GM12801 (cell line): ENCODE measurements at regions not wholly inside any gene's neighbourhood (a gene's known extent, or its start where the extent isn't known, plus 50 kb on each side); places are given as distances from the start of the nearest gene placed in this dataset.

Experiments used
- CTCF ChIP-seq: IDR thresholded peaks from one replicate; pipeline ENCODE4 v1.5.1; 2011; ENCODE audit warnings: control low read depth; ENCODE audit not compliant: insufficient read length; ENCODE audit errors: extremely low read depth

DNA sequence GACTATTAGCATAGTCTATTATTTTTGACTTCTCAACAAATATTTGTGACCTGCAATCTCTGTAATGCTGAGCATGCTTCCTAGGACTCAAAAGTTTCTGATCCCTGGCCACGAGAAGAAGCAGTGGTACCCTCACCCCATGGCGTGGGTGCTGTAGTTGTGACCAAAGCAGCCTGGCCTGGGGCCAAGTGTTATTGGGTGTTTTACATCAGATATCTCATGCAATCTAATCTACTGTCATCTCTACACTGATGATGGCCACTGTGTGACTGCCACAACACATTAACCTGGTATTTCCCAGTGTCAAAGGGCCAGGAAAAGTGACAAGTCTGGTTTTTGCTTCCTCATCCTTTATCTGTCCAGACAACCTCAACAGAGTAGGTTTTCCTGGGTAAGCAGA is 80.8 kb upstream of the WIPF1 start:
- no peak for TF ChIP-seq CTCF

GRCh38 chr2:174675615-174676014 is 78.0 kb upstream of the WIPF1 start:
- TF ChIP-seq CTCF: no peak

- TF ChIP-seq CTCF: no peak
Observed at GRCh38 chr2:174673876-174674275, 76.3 kb upstream of the WIPF1 start.

DNA sequence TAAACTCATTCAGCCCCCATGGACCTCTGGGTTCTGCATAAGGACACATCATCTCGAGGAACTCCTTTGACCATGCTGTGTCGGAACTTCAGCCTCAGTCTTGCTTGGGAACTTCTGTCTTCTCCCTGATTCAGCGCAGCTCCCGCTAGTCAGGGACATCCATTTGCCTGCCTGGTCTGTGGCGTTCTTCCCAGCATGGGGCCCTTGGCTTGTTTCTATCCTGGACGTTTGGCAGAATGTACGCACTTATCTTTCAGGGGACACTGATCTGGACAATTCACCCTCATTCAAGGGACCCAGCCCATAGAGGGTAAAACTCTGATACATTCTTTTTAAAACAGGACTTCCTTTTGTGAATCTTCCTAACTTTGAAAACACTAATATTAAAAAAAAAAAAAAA is 75.8 kb upstream of the WIPF1 start:
- no peak for TF ChIP-seq CTCF

GRCh38 chr2:174670446-174670845 is 72.8 kb upstream of the WIPF1 start:
- TF ChIP-seq CTCF: no peak

- TF ChIP-seq CTCF: no peak
Observed at GRCh38 chr2:174669336-174669735, 71.7 kb upstream of the WIPF1 start.

DNA sequence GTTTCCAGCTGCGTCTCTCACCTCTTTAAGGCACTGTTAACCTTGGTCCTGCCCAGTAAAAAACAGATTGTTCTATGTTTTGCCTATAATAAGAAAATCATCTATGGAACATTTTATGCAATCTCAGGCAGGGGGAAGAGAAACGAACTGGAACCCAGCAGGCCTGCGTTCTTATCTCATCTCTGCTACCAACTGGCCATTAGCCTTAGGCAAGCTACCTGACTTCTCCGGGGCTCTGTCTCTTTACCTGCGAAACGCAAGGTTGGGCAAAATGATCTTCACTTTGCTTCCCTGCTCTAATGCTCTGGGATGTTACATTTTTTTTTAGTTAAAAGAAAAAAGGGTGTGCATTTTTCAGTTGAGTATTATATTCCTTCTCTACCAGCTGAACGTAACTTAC is 70.5 kb upstream of the WIPF1 start:
- no peak for TF ChIP-seq CTCF
